KMS-11 (cell line): ENCODE measurements at regions not wholly inside any gene's neighbourhood (a gene's known extent, or its start where the extent isn't known, plus 50 kb on each side); places are given as distances from the start of the nearest gene placed in this dataset.

ENCODE experiments used
- H2AFZ ChIP-seq: fragments of 200-600 bp; sonication (generic); 2 replicates; pipeline ENCODE4 v1.6.1; 2016; ENCODE audit warnings: antibody characterized with exemption, mixed run types, low read depth
- H3K27ac ChIP-seq: fragments of 200-600 bp; sonication (generic); 2 replicates; pipeline ENCODE4 v1.6.1; 2016; ENCODE audit warnings: mild to moderate bottlenecking, mixed run types
- H3K27me3 ChIP-seq: fragments of 200-600 bp; sonication (generic); 2 replicates; pipeline ENCODE4 v1.6.1; 2017; ENCODE audit warnings: mild to moderate bottlenecking, low read depth, mixed run types, moderate library complexity; ENCODE audit not compliant: insufficient read depth
- H3K36me3 ChIP-seq: fragments of 200-600 bp; sonication (generic); 2 replicates; pipeline ENCODE4 v1.6.1; 2017; ENCODE audit warnings: mild to moderate bottlenecking, mixed run types; ENCODE audit not compliant: insufficient read depth
- H3K4me1 ChIP-seq: fragments of 200-600 bp; sonication (generic); 2 replicates; pipeline ENCODE4 v1.6.1; 2016; ENCODE audit warnings: mild to moderate bottlenecking, low read depth, mixed run types; ENCODE audit not compliant: poor library complexity, severe bottlenecking
- H3K4me2 ChIP-seq: fragments of 200-600 bp; sonication (generic); 2 replicates; pipeline ENCODE4 v1.7.0; 2016; ENCODE audit warnings: mild to moderate bottlenecking, mixed run types
- H3K4me3 ChIP-seq: fragments of 200-600 bp; sonication (generic); IDR thresholded peaks from 2 replicates; pipeline ENCODE4 v1.6.1; 2017; ENCODE audit warnings: low read depth, low read length, mixed read lengths; ENCODE audit not compliant: insufficient read depth
- H3K79me2 ChIP-seq: fragments of 200-600 bp; sonication (generic); 2 replicates; pipeline ENCODE4 v1.6.1; 2016; ENCODE audit warnings: low read depth, mixed run types; ENCODE audit not compliant: insufficient read depth
- H3K9ac ChIP-seq: fragments of 200-600 bp; sonication (generic); 2 replicates; pipeline ENCODE4 v1.6.1; 2016; ENCODE audit warnings: mild to moderate bottlenecking, mixed run types
- H4K20me1 ChIP-seq: fragments of 200-600 bp; sonication (generic); 2 replicates; pipeline ENCODE4 v1.6.1; 2016; ENCODE audit warnings: mild to moderate bottlenecking, mixed run types; ENCODE audit not compliant: insufficient read depth
- CTCF ChIP-seq: fragments of 200-600 bp; sonication (generic); conservative IDR thresholded peaks from 2 replicates; pipeline ENCODE4 v1.6.1; 2017; ENCODE audit warnings: low read depth, mild to moderate bottlenecking, antibody characterized with exemption, low read length, moderate library complexity, mixed read lengths

GRCh38 chr14:61193476-61193875 lies 87.7 kb downstream of the TMEM30B start:
- H4K20me1 ChIP-seq, result no peaks in the 10 kb centered on the region
- H3K4me3 ChIP-seq, result no peak overlapping the region
- H2AFZ ChIP-seq, result no peak overlapping the region
- no peaks in the 10 kb centered on the region for H3K27me3 ChIP-seq
- TF ChIP-seq CTCF, result no peak
- no peak overlapping the region for H3K27ac ChIP-seq
- H3K4me1 ChIP-seq, result no peaks in the 10 kb centered on the region
- no peak overlapping the region for H3K4me2 ChIP-seq
- no peaks in the 10 kb centered on the region for H3K36me3 ChIP-seq
- no peak overlapping the region for H3K9ac ChIP-seq
- H3K79me2 ChIP-seq, result no peaks in the 10 kb centered on the region

GRCh38 chr14:61192989-61193388 lies 88.1 kb downstream of the TMEM30B start:
- Histone ChIP-seq H3K4me2 (no peak overlapping the region), H2AFZ (no peak overlapping the region), H3K36me3 (no peaks in the 10 kb centered on the region), H4K20me1 (no peaks in the 10 kb centered on the region), H3K4me1 (no peaks in the 10 kb centered on the region), H3K79me2 (no peaks in the 10 kb centered on the region), H3K27ac (no peak overlapping the region), H3K27me3 (no peaks in the 10 kb centered on the region), H3K9ac (no peak overlapping the region), H3K4me3 (no peak overlapping the region)
- TF ChIP-seq CTCF, result no peak

- H2AFZ ChIP-seq, result no peak overlapping the region
- H4K20me1 ChIP-seq, result no peaks in the 10 kb centered on the region
- H3K36me3 ChIP-seq, result no peaks in the 10 kb centered on the region
- no peaks in the 10 kb centered on the region for H3K4me1 ChIP-seq
- no peak overlapping the region for H3K4me2 ChIP-seq
- no peak for TF ChIP-seq CTCF
- H3K4me3 ChIP-seq, result no peak overlapping the region
- H3K9ac ChIP-seq, result no peak overlapping the region
- no peaks in the 10 kb centered on the region for H3K27me3 ChIP-seq
- H3K79me2 ChIP-seq, result no peaks in the 10 kb centered on the region
- no peak overlapping the region for H3K27ac ChIP-seq
Measured at GRCh38 chr14:61191733-61192132, 89.4 kb downstream of the TMEM30B start.

- Histone ChIP-seq H3K4me1 (no peaks in the 10 kb centered on the region), H3K9ac (no peak overlapping the region), H3K27me3 (no peaks in the 10 kb centered on the region), H3K27ac (no peak overlapping the region), H3K4me2 (no peak overlapping the region), H4K20me1 (no peaks in the 10 kb centered on the region), H2AFZ (no peak overlapping the region), H3K4me3 (no peak overlapping the region), H3K79me2 (no peaks in the 10 kb centered on the region), H3K36me3 (no peaks in the 10 kb centered on the region)
- TF ChIP-seq CTCF, result no peak
Measured at GRCh38 chr14:61190341-61190740, 90.8 kb downstream of the TMEM30B start.
